ENCODE measurements at regions not wholly inside any gene's neighbourhood (a gene's known extent, or its start where the extent isn't known, plus 50 kb on each side); places are given as distances from the start of the nearest gene placed in this dataset.
A peak's percentile ranks its signal among the peaks of the same experiment; 100 is the strongest.

DNA sequence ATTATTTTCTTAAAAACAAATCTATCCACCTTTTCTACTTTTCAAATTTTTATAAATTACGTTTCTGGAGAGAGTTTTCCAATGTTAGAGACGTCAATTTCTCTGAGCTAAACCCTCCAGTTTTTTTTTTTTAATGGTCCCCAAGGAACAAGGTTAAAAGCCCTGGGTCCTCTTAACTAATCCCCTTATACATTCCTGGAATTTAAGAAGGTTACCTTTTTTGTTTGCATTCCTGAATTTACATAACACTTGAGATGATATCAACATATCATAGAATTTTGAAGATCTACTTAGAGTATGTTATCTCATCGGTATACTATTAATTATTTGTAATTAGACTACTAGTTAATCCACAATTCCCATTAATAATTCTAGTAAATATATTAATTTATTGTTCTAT is 662.2 kb upstream of the LRFN5 start (continued):
- TF ChIP-seq, protein P1, sequence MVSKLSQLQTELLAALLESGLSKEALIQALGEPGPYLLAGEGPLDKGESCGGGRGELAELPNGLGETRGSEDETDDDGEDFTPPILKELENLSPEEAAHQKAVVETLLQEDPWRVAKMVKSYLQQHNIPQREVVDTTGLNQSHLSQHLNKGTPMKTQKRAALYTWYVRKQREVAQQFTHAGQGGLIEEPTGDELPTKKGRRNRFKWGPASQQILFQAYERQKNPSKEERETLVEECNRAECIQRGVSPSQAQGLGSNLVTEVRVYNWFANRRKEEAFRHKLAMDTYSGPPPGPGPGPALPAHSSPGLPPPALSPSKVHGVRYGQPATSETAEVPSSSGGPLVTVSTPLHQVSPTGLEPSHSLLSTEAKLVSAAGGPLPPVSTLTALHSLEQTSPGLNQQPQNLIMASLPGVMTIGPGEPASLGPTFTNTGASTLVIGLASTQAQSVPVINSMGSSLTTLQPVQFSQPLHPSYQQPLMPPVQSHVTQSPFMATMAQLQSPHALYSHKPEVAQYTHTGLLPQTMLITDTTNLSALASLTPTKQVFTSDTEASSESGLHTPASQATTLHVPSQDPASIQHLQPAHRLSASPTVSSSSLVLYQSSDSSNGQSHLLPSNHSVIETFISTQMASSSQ (IDR thresholded peaks at IDR 0.05; ENCODE audit: low read depth) = 0 out of 2 replicates have a peak, but pooled peaks have one; percentile 20
- TF ChIP-seq, protein P1 (CRISPR knock-in tag; IDR thresholded peaks at IDR 0.05; ENCODE audit: borderline replicate concordance) = no peak

DNA sequence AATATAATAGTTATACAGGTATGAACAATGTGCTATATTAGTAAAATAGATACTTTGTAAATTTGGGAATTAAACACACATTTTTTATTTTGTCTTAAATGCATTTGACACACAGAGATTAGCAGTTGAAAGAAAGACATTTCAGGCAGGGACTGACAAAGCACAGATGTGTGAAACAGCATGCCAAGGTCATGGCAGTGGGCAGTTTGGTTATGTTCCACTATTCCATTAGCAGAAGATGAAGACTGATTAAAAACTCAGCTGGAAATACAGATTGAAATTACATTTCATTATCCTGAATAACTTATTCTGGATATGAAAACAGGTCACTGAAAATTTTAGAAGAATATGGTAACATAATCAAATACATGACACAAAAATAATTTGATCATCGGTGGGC is 669.8 kb upstream of the LRFN5 start:
- intact Hi-C loops (cut with micrococcal nuclease; ENCODE audit: unreplicated experiment) = no loop called here
- no peak for ATAC-seq

More for the DNA sequence above, 669.8 kb upstream of the LRFN5 start:
- Histone ChIP-seq H3K27me3 (ENCODE audit: control insufficient read depth in 1 of 2, insufficient read depth in 2 of 2, low read length in 2 of 2) (no peaks in the 10 kb centered on the region), H3K27ac (ENCODE audit: extremely low read length, insufficient read depth, low read length) (no peak overlapping the region), H4K20me1 (ENCODE audit: insufficient read depth, low read length) (no peaks in the 10 kb centered on the region), H3K4me3 (replicated peaks in 1 of 3; ENCODE audit: insufficient read depth in 1 of 3, low read depth in 2 of 3, low read length in 3 of 3) (no peak overlapping the region), H3K4me2 (ENCODE audit: low read depth, low read length) (no peak overlapping the region), H2AFZ (ENCODE audit: low read length) (no peak overlapping the region), H3K9ac (ENCODE audit: insufficient read depth, low read depth, low read length) (no peak overlapping the region), H3K79me2 (ENCODE audit: insufficient read depth, low read length) (no peaks in the 10 kb centered on the region), H3K36me3 (replicated peaks in 1 of 2; ENCODE audit: control insufficient read depth in 1 of 2, insufficient read depth in 2 of 2, low read length in 2 of 2) (no peaks in the 10 kb centered on the region), H3K4me1 (ENCODE audit: insufficient read depth, low read length) (no peaks in the 10 kb centered on the region), H3K9me3 (ENCODE audit: low read length) (peaks cover 63% of the 10 kb centered on the region)
- 3% methylated on average over 1 of the region's 1 CpG for whole genome bisulfite sequencing (ENCODE audit: low lambda C conversion rate)
- ChIA-PET CTCF (ENCODE audit: low intra/inter-chr PET ratio, low total read pairs) (no interaction called here), POLR2A (no interaction called here)
- no peak for DNase-seq (ENCODE audit: low spot score)
- in situ Hi-C loops (cut with HindIII; ENCODE audit: extremely low pct_ligation_motif_present, low pct_unique_long_range_greater_than_20kb) = no loop called here
- TF ChIP-seq, protein P2, sequence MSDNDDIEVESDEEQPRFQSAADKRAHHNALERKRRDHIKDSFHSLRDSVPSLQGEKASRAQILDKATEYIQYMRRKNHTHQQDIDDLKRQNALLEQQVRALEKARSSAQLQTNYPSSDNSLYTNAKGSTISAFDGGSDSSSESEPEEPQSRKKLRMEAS (IDR thresholded peaks at IDR 0.05) = no peak
- TF ChIP-seq TFDP2 (CRISPR knock-in tag; IDR thresholded peaks at IDR 0.05) (no peak), KLF9 (CRISPR knock-in tag; IDR thresholded peaks at IDR 0.05; ENCODE audit: low read depth) (no peak), NCOA5 (CRISPR knock-in tag; IDR thresholded peaks at IDR 0.05) (no peak), MBNL3 (CRISPR knock-in tag; conservative IDR thresholded peaks at IDR 0.05) (no peak), SMARCC2 (IDR thresholded peaks at IDR 0.05) (no peak), TCF12 (IDR thresholded peaks at IDR 0.05) (no peak), TCF12 (CRISPR knock-in tag; IDR thresholded peaks at IDR 0.05) (no peak)
- TF ChIP-seq, protein P3, sequence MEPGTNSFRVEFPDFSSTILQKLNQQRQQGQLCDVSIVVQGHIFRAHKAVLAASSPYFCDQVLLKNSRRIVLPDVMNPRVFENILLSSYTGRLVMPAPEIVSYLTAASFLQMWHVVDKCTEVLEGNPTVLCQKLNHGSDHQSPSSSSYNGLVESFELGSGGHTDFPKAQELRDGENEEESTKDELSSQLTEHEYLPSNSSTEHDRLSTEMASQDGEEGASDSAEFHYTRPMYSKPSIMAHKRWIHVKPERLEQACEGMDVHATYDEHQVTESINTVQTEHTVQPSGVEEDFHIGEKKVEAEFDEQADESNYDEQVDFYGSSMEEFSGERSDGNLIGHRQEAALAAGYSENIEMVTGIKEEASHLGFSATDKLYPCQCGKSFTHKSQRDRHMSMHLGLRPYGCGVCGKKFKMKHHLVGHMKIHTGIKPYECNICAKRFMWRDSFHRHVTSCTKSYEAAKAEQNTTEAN (CRISPR knock-in tag; conservative IDR thresholded peaks at IDR 0.05) = no peak
- TF ChIP-seq, protein P4, sequence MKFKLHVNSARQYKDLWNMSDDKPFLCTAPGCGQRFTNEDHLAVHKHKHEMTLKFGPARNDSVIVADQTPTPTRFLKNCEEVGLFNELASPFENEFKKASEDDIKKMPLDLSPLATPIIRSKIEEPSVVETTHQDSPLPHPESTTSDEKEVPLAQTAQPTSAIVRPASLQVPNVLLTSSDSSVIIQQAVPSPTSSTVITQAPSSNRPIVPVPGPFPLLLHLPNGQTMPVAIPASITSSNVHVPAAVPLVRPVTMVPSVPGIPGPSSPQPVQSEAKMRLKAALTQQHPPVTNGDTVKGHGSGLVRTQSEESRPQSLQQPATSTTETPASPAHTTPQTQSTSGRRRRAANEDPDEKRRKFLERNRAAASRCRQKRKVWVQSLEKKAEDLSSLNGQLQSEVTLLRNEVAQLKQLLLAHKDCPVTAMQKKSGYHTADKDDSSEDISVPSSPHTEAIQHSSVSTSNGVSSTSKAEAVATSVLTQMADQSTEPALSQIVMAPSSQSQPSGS (CRISPR knock-in tag; IDR thresholded peaks at IDR 0.05) = no peak
- TF ChIP-seq, protein P5, sequence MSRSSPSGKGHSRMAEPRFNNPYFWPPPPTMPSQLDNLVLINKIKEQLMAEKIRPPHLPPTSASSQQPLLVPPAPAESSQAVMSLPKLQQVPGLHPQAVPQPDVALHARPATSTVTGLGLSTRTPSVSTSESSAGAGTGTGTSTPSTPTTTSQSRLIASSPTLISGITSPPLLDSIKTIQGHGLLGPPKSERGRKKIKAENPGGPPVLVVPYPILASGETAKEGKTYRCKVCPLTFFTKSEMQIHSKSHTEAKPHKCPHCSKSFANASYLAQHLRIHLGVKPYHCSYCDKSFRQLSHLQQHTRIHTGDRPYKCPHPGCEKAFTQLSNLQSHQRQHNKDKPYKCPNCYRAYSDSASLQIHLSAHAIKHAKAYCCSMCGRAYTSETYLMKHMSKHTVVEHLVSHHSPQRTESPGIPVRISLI (CRISPR knock-in tag; IDR thresholded peaks at IDR 0.05; ENCODE audit: borderline replicate concordance) = no peak
- no peak for FAIRE-seq
- no TSS peak for BruUV-seq (replicated peaks)

Data from HepG2 (cell line).